Vagina (tissue), 2 donors: ENCODE measurements at regions not wholly inside any gene's neighbourhood (a gene's known extent, or its start where the extent isn't known, plus 50 kb on each side); places are given as distances from the start of the nearest gene placed in this dataset.

Experiments used
- CTCF ChIP-seq, 3 experiments: fragments of 450-650 bp in 2 of 3; fragments of 200-600 bp in 1 of 3; sonication (generic) in 1 of 3; IDR thresholded peaks; one replicate each; pipeline ENCODE4 v1.5.1; 2017 to 2019; ENCODE audit warnings: antibody characterized with exemption in 3 of 3, mild to moderate bottlenecking in 2 of 3, moderate library complexity in 2 of 3
- POLR2A ChIP-seq, 2 donors: fragments of 450-650 bp; IDR thresholded peaks; one replicate each; pipeline ENCODE4 v1.6.1; 2017; ENCODE audit warnings: antibody characterized with exemption in 2 of 2, mild to moderate bottlenecking in 2 of 2, moderate library complexity in 2 of 2

GRCh38 chr7:98683514-98683913, 66.4 kb downstream of the NPTX2 start:
- no peak for TF ChIP-seq CTCF (IDR thresholded peaks at IDR 0.05)
- no peak for TF ChIP-seq POLR2A (IDR thresholded peaks at IDR 0.05)
